Activated CD4-positive, alpha-beta T cell treated with anti-CD3 and anti-CD28 coated beads for 48 hours (primary cell): ENCODE measurements at regions not wholly inside any gene's neighbourhood (a gene's known extent, or its start where the extent isn't known, plus 50 kb on each side); places are given as distances from the start of the nearest gene placed in this dataset.

Source experiments
- DNase-seq: peaks from one replicate; pipeline ENCODE4 v3.0.0-alpha.2; 2020

DNA sequence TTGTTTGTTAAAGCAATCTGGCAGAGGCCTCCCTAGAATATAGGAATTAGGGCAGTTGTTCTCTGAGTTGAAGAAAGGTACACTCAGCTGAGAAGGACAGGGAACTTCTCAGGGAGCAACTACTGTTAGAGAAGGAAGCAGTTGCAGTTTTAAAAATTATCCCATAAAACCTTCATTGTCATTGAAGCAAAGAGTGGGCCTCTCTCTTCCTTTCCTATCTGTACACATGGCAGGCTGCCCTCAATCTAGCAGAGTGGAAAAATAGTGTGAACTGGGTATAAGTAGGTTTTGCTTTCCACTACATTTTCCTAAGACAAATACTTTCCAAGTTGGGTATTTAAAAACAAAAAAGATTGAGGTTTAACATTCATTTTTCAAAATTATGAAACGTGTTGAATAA is 236.7 kb upstream of the KLF14 start:
- peak; percentile 51 for DNase-seq

- peak; percentile 87 for DNase-seq
Measured at GRCh38 chr7:130971297-130971696, 237.3 kb upstream of the KLF14 start.

DNA sequence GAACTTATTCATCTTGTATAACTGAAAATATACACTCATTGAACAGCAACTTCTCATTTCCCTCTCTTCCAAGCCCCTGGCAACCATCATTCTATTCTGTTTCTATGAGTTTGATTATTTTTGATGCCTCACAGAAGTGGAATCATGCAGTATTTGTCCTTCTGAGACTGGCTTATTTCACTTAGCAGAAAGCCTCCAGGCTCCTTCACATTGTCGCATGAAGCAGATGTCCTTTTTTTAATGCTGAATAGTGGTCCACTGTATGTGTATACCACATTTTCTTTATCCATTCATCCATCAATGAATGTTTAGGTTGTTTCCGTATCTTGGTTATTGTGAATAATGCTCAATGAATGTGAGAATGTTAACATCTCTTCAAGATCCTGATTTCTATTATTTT is 238.2 kb upstream of the KLF14 start:
- DNase-seq: no peak

DNA sequence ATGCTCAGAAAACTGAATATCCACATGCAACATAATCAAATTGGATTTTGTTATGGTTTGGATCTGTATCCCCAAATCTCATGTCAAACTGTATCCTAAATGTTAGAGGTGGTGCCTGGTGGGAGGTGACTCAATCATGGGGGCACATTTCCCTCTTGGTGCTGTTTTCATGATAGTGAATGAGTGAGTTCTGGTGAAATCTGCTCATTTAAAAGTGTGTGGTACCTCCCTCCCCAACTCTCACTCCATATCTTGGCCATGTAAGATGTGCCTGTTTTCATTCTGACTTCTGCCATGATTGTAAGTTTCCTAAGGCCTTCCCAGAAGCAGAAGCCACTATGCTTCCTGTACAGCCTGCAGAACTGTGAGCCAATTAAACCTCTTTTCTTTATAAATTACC is 239.6 kb upstream of the KLF14 start:
- peak; percentile 65 for DNase-seq

GRCh38 chr7:130974169-130974568 is 240.2 kb upstream of the KLF14 start:
- DNase-seq: no peak

- no peak for DNase-seq
Measured at GRCh38 chr7:130974794-130975193, 240.8 kb upstream of the KLF14 start.

- no peak for DNase-seq
Measured at GRCh38 chr7:130975731-130976130, 241.7 kb upstream of the KLF14 start.

GRCh38 chr7:130982160-130982638 is 248.2 kb upstream of the KLF14 start:
- DNase-seq: no peak

GRCh38 chr7:130982651-130983050 is 248.6 kb upstream of the KLF14 start:
- no peak for DNase-seq

DNA sequence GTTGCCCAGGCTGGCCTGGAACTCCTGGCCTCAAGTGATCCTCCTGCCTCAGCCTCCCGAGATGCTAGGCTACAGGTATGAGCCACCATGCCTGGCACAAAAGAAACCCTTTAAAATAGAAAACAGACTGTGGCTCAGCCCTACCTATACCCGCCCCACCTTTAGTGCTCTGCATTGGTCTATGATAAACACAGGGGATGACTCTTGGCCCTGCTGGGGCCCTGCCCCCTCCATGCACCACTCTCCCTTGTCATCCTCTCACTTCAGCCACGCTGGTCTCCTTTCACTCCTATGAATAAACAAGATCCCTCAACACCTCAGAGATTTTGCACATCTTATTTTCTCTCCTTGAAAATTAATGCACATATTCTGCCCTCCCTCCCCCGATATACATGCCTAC is 251.4 kb upstream of the KLF14 start:
- peak; percentile 44 for DNase-seq

DNA sequence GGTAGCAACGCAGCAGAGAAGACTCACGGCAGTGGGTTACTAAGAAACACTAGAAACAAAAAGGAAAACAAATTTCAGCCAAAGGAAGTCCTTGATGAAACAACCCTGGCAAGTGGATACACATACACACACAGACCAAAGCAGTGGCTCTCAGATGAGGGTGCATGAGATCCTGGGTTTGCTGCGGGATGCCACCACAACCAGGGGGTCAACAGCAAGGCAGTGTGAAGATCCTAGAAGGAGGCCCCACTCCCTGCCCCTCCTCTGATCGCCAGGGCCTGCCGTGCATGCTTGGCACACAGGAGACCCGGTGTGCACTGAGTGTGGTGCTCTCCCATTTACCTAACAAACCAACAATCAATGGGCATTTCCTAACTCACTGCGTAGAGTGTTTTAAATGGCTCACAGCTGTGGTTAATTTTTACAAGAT is 252.3 kb upstream of the KLF14 start:
- no peak for DNase-seq

DNA sequence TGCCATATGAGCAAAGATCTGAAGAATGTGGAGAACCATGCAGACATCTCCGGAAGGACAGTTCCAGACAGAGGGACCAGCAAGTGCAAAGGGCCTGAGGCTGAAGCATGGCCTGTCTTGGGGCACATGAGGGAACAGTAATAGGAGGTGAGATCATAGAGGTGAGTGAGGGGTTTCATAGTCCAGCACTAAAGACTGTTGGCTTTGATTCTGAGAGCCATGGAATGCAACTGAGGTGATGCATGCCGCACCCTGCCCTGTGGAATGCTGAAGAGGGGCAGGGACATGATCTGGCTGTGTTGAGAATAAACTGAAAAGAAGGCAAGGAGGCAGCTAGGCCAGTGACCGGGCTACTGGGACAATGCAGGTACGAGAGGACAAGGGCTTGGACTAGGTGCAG is 253.1 kb upstream of the KLF14 start:
- no peak for DNase-seq

GRCh38 chr7:130988443-130988842 is 254.4 kb upstream of the KLF14 start:
- no peak for DNase-seq

GRCh38 chr7:130989101-130989795 is 255.2 kb upstream of the KLF14 start:
- no peak for DNase-seq

DNA sequence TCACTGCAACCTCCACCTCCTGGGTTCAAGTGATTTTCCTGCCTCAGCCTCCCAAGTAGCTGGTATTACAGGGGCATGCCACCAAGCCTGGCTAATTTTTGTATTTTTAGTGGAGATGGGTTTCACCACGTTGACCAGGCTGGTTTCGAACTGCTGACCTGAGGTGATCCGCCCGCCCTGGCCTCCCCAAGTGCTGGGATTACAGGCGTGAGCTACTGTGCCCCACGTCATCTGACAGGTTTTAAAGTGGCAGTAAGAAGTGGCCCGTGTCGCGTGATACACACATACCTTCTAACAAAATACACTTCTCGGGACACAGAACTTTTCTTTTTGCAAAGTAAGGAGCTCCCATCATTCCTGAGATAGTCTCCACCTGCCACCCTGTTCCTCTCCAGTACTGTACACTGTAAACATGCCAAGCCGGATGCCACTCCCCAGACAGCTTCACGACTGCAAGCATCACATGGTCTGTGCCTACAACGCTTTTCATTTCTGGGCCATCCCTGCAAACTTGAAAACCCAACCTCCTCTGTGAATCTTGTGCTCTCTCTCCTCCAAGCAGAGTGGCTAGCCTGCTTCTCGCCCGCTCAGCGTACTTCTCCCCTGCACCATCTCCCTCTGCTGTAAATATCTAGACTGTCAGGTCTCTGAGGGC is 256.3 kb upstream of the KLF14 start:
- no peak for DNase-seq

DNA sequence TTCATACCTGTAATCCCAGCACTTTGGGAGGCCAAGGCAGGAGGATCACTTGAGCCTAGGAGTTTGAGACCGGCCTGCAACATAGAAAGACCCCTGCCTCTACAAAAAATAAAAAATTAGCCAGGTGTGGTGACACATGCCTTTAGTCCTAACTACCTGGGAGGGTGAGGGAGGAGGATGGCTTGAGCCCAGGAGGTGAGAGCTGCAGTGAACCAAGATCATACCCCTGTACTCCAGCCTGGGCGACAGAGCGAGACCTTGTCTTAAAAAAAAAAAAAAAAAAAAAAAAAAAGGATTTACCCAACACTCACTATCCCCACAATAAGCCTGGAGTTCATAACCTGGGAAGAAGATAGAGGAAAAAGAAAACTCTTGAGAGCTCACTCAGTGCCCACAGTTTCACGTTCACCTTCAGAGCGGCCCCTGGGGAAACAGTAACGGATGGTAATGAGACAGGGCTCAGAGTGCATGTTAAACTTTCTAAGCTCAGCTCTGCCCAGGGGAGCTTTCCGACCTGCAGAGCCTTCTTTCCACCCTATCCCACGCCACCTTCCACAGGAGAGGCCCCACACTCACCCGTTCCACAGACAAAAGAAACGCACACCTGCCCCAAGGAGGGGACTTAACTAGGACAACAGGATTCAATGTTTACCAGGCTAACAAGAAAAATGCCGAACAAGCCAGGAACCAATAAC is 259.8 kb upstream of the KLF14 start:
- DNase-seq: no peak

GRCh38 chr7:130994378-130995115 is 260.5 kb upstream of the KLF14 start:
- peak; percentile 44 for DNase-seq

DNA sequence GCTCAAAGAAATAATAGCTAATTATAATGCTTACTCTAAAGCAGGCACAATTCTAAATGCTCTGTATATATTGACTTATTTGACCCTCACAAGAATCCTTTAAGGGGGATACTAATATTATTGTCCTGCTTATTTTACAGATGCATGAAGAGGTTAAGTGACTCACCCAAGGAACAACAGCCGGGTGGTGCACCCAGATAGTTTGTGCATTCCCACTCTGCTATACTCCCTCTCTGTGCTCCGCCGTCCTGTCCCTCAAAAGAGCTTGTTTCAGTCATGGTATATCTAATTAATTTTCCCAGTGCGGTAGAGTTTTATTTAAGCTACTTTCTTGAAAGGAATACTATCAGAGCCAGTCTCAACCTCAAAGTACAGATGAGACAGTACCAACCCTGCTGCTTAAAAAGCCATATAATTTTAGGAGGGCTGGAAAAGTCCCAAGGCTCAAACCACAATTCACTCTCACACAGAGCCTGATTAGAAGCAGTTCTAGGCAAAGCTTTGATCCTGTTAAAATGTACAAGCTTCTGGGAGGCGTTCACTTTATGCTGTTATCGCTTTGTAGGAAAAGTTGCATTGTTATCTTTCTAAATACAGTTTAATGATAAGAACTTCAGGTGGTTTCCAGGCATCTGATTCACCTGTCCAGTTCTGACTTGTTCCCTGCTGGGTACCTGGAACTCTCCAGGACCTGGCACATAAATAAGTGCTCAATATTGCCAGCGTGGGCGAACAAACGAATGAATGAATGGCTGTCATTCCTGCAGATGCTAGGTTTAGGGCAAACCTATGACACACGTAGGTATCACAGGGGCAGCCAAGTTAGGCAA is 261.5 kb upstream of the KLF14 start:
- DNase-seq: peak; percentile 49

GRCh38 chr7:130996205-130996832 is 262.3 kb upstream of the KLF14 start:
- DNase-seq: no peak

GRCh38 chr7:130996833-130997231 is 262.8 kb upstream of the KLF14 start:
- peak; percentile 62 for DNase-seq

DNA sequence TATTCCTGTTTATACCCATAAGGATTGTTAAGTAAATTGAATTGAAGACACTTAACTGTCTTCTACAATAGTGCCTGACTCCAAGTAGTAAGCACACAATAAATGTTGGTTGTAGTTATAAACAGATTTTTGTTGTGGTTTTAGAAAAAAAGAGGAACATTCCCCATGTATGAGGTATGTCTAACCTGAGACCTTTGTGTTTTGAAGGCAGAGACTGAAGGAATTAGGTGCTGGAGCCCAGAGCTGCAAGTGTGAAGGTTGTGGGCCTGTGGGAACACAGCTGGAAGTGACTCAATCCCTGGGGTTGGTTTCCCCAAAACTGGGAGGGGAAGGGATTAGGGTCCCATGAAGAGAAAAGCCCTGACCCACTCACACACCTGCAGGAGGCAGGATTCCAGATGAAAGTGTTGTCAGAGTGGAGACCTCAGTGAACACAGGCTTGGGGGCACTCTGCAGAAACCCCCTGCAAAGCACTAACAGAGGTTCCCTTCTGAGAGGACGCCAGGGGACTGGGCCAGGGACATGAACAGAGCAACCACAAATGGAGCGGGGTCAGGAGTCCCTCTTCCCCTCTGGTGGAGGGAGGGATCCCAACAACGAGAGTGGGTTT is 265.1 kb upstream of the KLF14 start:
- no peak for DNase-seq
